Panc1 (cell line): ENCODE measurements at regions not wholly inside any gene's neighbourhood (a gene's known extent, or its start where the extent isn't known, plus 50 kb on each side); places are given as distances from the start of the nearest gene placed in this dataset.

Experiments
- POLR2AphosphoS5 ChIP-seq: IDR thresholded peaks from 2 replicates; pipeline ENCODE4 v1.6.1; 2012; ENCODE audit warnings: mild to moderate bottlenecking, low read depth, low read length, moderate library complexity
- SIN3A ChIP-seq: IDR thresholded peaks from 2 replicates; pipeline ENCODE4 v1.6.1; 2012; ENCODE audit warnings: low read depth, mild to moderate bottlenecking, low read length, moderate library complexity, borderline replicate concordance; ENCODE audit not compliant: insufficient read depth
- TF ChIP-seq, protein P1 (sequence below): fragments of 450-650 bp; IDR thresholded peaks from 2 replicates; pipeline ENCODE4 v1.5.1; 2017; ENCODE audit warnings: mild to moderate bottlenecking
- TF ChIP-seq, protein P2 (sequence below), 2 experiments: IDR thresholded peaks; 2 replicates each; pipeline ENCODE4 v1.6.1; 2011 to 2012; ENCODE audit warnings: low read depth in 2 of 2, control low read depth in 1 of 2, low read length in 1 of 2, mild to moderate bottlenecking in 1 of 2, moderate library complexity in 1 of 2; ENCODE audit not compliant: insufficient read depth in 1 of 2

DNA sequence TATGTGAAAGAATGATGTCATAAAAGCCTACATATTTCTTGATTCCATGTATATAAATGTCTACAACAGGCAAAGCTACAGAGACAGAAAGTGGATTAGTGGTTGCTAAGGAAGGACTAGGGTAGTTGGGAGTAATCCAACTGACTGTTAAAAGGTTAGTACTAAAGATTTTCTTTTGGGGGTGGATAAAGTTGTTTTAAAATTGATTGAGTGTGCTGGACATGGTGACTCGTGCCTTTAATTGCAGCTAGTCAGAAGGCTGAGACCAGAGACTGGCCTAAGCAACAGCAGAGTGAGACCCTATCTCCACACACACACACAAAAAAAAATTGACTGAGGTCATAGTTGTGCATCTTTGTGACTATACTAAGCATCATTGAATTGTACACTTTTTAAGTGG lies 234.3 kb downstream of the C12orf50 start:
- no peak for TF ChIP-seq POLR2AphosphoS5
- TF ChIP-seq, protein P1, sequence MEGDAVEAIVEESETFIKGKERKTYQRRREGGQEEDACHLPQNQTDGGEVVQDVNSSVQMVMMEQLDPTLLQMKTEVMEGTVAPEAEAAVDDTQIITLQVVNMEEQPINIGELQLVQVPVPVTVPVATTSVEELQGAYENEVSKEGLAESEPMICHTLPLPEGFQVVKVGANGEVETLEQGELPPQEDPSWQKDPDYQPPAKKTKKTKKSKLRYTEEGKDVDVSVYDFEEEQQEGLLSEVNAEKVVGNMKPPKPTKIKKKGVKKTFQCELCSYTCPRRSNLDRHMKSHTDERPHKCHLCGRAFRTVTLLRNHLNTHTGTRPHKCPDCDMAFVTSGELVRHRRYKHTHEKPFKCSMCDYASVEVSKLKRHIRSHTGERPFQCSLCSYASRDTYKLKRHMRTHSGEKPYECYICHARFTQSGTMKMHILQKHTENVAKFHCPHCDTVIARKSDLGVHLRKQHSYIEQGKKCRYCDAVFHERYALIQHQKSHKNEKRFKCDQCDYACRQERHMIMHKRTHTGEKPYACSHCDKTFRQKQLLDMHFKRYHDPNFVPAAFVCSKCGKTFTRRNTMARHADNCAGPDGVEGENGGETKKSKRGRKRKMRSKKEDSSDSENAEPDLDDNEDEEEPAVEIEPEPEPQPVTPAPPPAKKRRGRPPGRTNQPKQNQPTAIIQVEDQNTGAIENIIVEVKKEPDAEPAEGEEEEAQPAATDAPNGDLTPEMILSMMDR: no peak
- TF ChIP-seq SIN3A: no peak
- TF ChIP-seq, protein P2, sequence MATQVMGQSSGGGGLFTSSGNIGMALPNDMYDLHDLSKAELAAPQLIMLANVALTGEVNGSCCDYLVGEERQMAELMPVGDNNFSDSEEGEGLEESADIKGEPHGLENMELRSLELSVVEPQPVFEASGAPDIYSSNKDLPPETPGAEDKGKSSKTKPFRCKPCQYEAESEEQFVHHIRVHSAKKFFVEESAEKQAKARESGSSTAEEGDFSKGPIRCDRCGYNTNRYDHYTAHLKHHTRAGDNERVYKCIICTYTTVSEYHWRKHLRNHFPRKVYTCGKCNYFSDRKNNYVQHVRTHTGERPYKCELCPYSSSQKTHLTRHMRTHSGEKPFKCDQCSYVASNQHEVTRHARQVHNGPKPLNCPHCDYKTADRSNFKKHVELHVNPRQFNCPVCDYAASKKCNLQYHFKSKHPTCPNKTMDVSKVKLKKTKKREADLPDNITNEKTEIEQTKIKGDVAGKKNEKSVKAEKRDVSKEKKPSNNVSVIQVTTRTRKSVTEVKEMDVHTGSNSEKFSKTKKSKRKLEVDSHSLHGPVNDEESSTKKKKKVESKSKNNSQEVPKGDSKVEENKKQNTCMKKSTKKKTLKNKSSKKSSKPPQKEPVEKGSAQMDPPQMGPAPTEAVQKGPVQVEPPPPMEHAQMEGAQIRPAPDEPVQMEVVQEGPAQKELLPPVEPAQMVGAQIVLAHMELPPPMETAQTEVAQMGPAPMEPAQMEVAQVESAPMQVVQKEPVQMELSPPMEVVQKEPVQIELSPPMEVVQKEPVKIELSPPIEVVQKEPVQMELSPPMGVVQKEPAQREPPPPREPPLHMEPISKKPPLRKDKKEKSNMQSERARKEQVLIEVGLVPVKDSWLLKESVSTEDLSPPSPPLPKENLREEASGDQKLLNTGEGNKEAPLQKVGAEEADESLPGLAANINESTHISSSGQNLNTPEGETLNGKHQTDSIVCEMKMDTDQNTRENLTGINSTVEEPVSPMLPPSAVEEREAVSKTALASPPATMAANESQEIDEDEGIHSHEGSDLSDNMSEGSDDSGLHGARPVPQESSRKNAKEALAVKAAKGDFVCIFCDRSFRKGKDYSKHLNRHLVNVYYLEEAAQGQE (IDR thresholded peaks at IDR 0.05; ENCODE audit: insufficient read depth in 1 of 2, low read depth in 2 of 2, low read length in 1 of 2): no peak
